SK-N-SH (cell line): ENCODE measurements at regions not wholly inside any gene's neighbourhood (a gene's known extent, or its start where the extent isn't known, plus 50 kb on each side); places are given as distances from the start of the nearest gene placed in this dataset.

Experiments used
- CTCF ChIA-PET: fragments of 300-600, 350-600 bp; formaldehyde crosslinking; extraction: SDS; loops from one replicate; lab custom pipeline; 2021; lab: Yijun Ruan, JAX
- POLR2A ChIA-PET: fragments of 350-600 bp; sonication (Branson Sonifier 250); formaldehyde crosslinking; extraction: SDS; loops from one replicate; lab custom pipeline; 2020; ENCODE audit warnings: antibody characterized with exemption, inconsistent platforms; lab: Yijun Ruan, JAX
- DNase-seq: peaks from one replicate; pipeline ENCODE4 v3.0.0; 2012
- H2AFZ ChIP-seq: fragments of 200-600 bp; sonication (generic); 2 replicates; pipeline ENCODE4 v1.8.1; 2016; ENCODE audit warnings: antibody characterized with exemption, mild to moderate bottlenecking, low read depth
- H3F3A ChIP-seq: fragments of 200-600 bp; sonication (generic); replicated peaks from 2 replicates; pipeline ENCODE3; 2016; ENCODE audit warnings: antibody characterized with exemption, mild to moderate bottlenecking; ENCODE audit not compliant: insufficient read depth
- H3K27ac ChIP-seq, 2 experiments: fragments of 200-500 bp in 1 of 2; fragments of 200-600 bp in 1 of 2; sonication (Bioruptor generic) in 1 of 2; sonication (generic), shearing (Covaris generic) in 1 of 2; 2 replicates each; pipeline versions ENCODE4 v1.5.1 to v1.6.1; 2014 to 2016; ENCODE audit warnings: low read depth in 2 of 2, inconsistent platforms in 1 of 2, low read length in 1 of 2, mild to moderate bottlenecking in 1 of 2, mixed read lengths in 1 of 2
- H3K27me3 ChIP-seq: fragments of 200-600 bp; sonication (generic), shearing (Covaris generic); 2 replicates; pipeline ENCODE4 v1.6.1; 2016; ENCODE audit warnings: mixed run types; ENCODE audit not compliant: insufficient read depth
- H3K36me3 ChIP-seq, 2 experiments: fragments of 200-500 bp in 1 of 2; fragments of 200-600 bp in 1 of 2; sonication (Bioruptor generic) in 1 of 2; sonication (generic) in 1 of 2; replicated peaks in 1 of 2; 2 replicates each; pipeline versions ENCODE3 to v1.5.1; 2014 to 2016; ENCODE audit warnings: low read length in 1 of 2, mild to moderate bottlenecking in 1 of 2; ENCODE audit not compliant: insufficient read depth in 2 of 2, control insufficient read depth in 1 of 2
- H3K4me1 ChIP-seq, 2 experiments: fragments of 200-500 bp in 1 of 2; fragments of 200-600 bp in 1 of 2; sonication (Bioruptor generic) in 1 of 2; sonication (generic), shearing (Covaris generic) in 1 of 2; 2 replicates each; pipeline versions ENCODE4 v1.5.1 to v1.6.1; 2014 to 2016; ENCODE audit warnings: low read depth in 1 of 2, low read length in 1 of 2, mixed run types in 1 of 2; ENCODE audit not compliant: insufficient read depth in 2 of 2, control insufficient read depth in 1 of 2
- H3K4me2 ChIP-seq: fragments of 200-600 bp; sonication (generic), shearing (Covaris generic); 2 replicates; pipeline ENCODE4 v1.6.1; 2017; ENCODE audit warnings: mixed run types
- H3K4me3 ChIP-seq, 2 experiments: fragments of 200-500 bp in 1 of 2; fragments of 200-600 bp in 1 of 2; sonication (Bioruptor generic) in 1 of 2; sonication (generic), shearing (Covaris generic) in 1 of 2; 2 replicates each; pipeline versions ENCODE4 v1.5.1 to v1.8.1; 2014 to 2016; ENCODE audit warnings: low read depth in 2 of 2, inconsistent platforms in 1 of 2, low read length in 1 of 2, mild to moderate bottlenecking in 1 of 2, mixed read lengths in 1 of 2, moderate library complexity in 1 of 2
- H3K79me2 ChIP-seq: fragments of 200-600 bp; sonication (generic); 2 replicates; pipeline ENCODE4 v1.8.1; 2017; ENCODE audit warnings: mild to moderate bottlenecking; ENCODE audit not compliant: insufficient read depth
- H3K9ac ChIP-seq: fragments of 200-600 bp; sonication (generic); 2 replicates; pipeline ENCODE4 v1.6.1; 2017; ENCODE audit warnings: mixed run types
- H3K9me2 ChIP-seq: fragments of 200-600 bp; sonication (generic); 2 replicates; pipeline ENCODE4 v1.6.1; 2017; ENCODE audit warnings: mixed run types
- H3K9me3 ChIP-seq: fragments of 200-600 bp; sonication (generic); 2 replicates; pipeline ENCODE4 v1.6.1; 2017; ENCODE audit warnings: mixed run types, mild to moderate bottlenecking, moderate library complexity
- H4K20me1 ChIP-seq: fragments of 200-600 bp; sonication (generic); 2 replicates; pipeline ENCODE4 v1.6.1; 2017; ENCODE audit warnings: mild to moderate bottlenecking, mixed run types; ENCODE audit not compliant: insufficient read depth
- CHD2 ChIP-seq: fragments of 150-350 bp; IDR thresholded peaks from 2 replicates; pipeline ENCODE4 v1.6.1; 2018; ENCODE audit warnings: low read length; ENCODE audit not compliant: partially characterized antibody
- CTCF ChIP-seq: fragments of 200-600 bp; sonication (generic); IDR thresholded peaks from 2 replicates; pipeline ENCODE4 v1.6.1; 2017; ENCODE audit warnings: antibody characterized with exemption, mild to moderate bottlenecking, moderate library complexity
- EZH2phosphoT487 ChIP-seq: fragments of 200-600 bp; sonication (generic); IDR thresholded peaks from 2 replicates; pipeline ENCODE4 v1.6.1; 2017; ENCODE audit warnings: low read depth, mixed run types, mild to moderate bottlenecking, antibody characterized with exemption, moderate library complexity, borderline replicate concordance
- FOSL2 ChIP-seq: IDR thresholded peaks from 2 replicates; pipeline ENCODE4 v1.4.0; 2012; ENCODE audit warnings: low read depth, mild to moderate bottlenecking, moderate library complexity, borderline replicate concordance
- FOXJ3 ChIP-seq: sonication (generic); formaldehyde crosslinking; IDR thresholded peaks from 2 replicates; pipeline ENCODE4 v1.5.1; 2020; ENCODE audit warnings: mild to moderate bottlenecking, missing genetic modification reagents
- GATA2 ChIP-seq: sonication (generic); formaldehyde crosslinking; IDR thresholded peaks from 2 replicates; pipeline ENCODE4 v1.5.0; 2020; ENCODE audit warnings: mild to moderate bottlenecking, missing genetic modification reagents
- MAX ChIP-seq: IDR thresholded peaks from 2 replicates; pipeline ENCODE4 v1.4.0; 2012; ENCODE audit warnings: low read depth
- MEF2A ChIP-seq: IDR thresholded peaks from 2 replicates; pipeline ENCODE4 v1.4.0; 2012; ENCODE audit warnings: low read depth, borderline replicate concordance
- MXI1 ChIP-seq: IDR thresholded peaks from 2 replicates; pipeline ENCODE4 v1.6.1; 2012; ENCODE audit warnings: mild to moderate bottlenecking, low read depth, low read length, improper control_type of control experiment
- NFIC ChIP-seq: IDR thresholded peaks from 2 replicates; pipeline ENCODE4 v1.4.0; 2012; ENCODE audit warnings: borderline replicate concordance
- PBX3 ChIP-seq: IDR thresholded peaks from 2 replicates; pipeline ENCODE4; 2012
- RFX5 ChIP-seq: IDR thresholded peaks from 2 replicates; pipeline ENCODE4 v1.6.1; 2012; ENCODE audit warnings: mild to moderate bottlenecking, improper control_type of control experiment, low read length
- SIN3A ChIP-seq: IDR thresholded peaks from 2 replicates; pipeline ENCODE4 v1.6.1; 2012; ENCODE audit warnings: low read depth, mild to moderate bottlenecking, low read length, moderate library complexity, borderline replicate concordance
- TAF1 ChIP-seq: IDR thresholded peaks from 2 replicates; pipeline ENCODE4 v1.6.1; 2012; ENCODE audit warnings: low read depth, mild to moderate bottlenecking, low read length, moderate library complexity, borderline replicate concordance
- USF1 ChIP-seq: IDR thresholded peaks from 2 replicates; pipeline ENCODE4 v1.4.0; 2012; ENCODE audit warnings: low read depth, borderline replicate concordance
- WGBS: methylation state at CpG from one replicate; pipeline ENCODE4 v1.1.6; 2017; ENCODE audit warnings: low lambda C conversion rate; 5-methylcytosine and 5-hydroxymethylcytosine counted together

- no peak for TF ChIP-seq USF1
Measured at GRCh38 chr22:49100773-49101172, 726.9 kb downstream of the BRD1 start (continued).

GRCh38 chr22:49100316-49100715 lies 727.4 kb downstream of the BRD1 start:
- WGBS = 15% methylated on average over 4 of the region's 9 CpGs
- no peaks in the 10 kb centered on the region for H3F3A ChIP-seq
- POLR2A ChIA-PET = no interaction called here

GRCh38 chr22:49099496-49100124 lies 728.1 kb downstream of the BRD1 start:
- Histone ChIP-seq H3K36me3 (no peaks in the 10 kb centered on the region), H3K9me3 (no peaks in the 10 kb centered on the region), H3K79me2 (no peaks in the 10 kb centered on the region), H3K9ac (no peak overlapping the region), H3K4me3 (no peak overlapping the region), H2AFZ (no peak overlapping the region), H3F3A (no peaks in the 10 kb centered on the region), H3K4me2 (no peak overlapping the region), H3K9me2 (no peaks in the 10 kb centered on the region), H3K4me1 (peaks cover 0 to 19% of the 10 kb centered on the region in 2 experiments; a peak in 1 of 4 replicates), H4K20me1 (no peaks in the 10 kb centered on the region), H3K27me3 (peaks cover 5% of the 10 kb centered on the region; the same call in 1 of the 2 replicates), H3K27ac (no peak overlapping the region)
- no peak for DNase-seq
- POLR2A ChIA-PET = no interaction called here
- WGBS = 24% methylated on average over 8 of the region's 15 CpGs
- CTCF ChIA-PET = no interaction called here
- TF ChIP-seq CHD2 (no peak), MAX (no peak), SIN3A (no peak), MXI1 (no peak), RFX5 (no peak), EZH2phosphoT487 (no peak), FOSL2 (no peak), MEF2A (no peak), TAF1 (no peak), PBX3 (no peak), NFIC (no peak)

More at GRCh38 chr22:49100316-49100715, 727.4 kb downstream of the BRD1 start:
- H3K4me3 ChIP-seq = no peak overlapping the region
- no peak for TF ChIP-seq FOXJ3
- no peak for TF ChIP-seq PBX3
- TF ChIP-seq MXI1 = no peak
- TF ChIP-seq CTCF = no peak
- no peak for TF ChIP-seq GATA2 (CRISPR knock-in tag)
- TF ChIP-seq, all 33 proteins: peak for 0
- Histone ChIP-seq H3K9ac (no peak overlapping the region), H3K4me2 (no peak overlapping the region), H3K9me3 (no peaks in the 10 kb centered on the region), H3K27ac (no peak overlapping the region), H3K9me2 (no peaks in the 10 kb centered on the region), H3K79me2 (no peaks in the 10 kb centered on the region), H3K36me3 (no peaks in the 10 kb centered on the region), H3K27me3 (peaks cover 5% of the 10 kb centered on the region; the same call in 1 of the 2 replicates), H3K4me1 (peaks cover 0 to 20% of the 10 kb centered on the region in 2 experiments; a peak in 1 of 4 replicates), H2AFZ (no peak overlapping the region), H4K20me1 (no peaks in the 10 kb centered on the region)
- no peak for DNase-seq
- CTCF ChIA-PET = interaction anchor here (0.7 kb wide), 1 partner anchor 54 kb away, joined by 3 read pairs; no protein-coding TSS in a partner anchor
